ENCODE measurements at regions not wholly inside any gene's neighbourhood (a gene's known extent, or its start where the extent isn't known, plus 50 kb on each side); places are given as distances from the start of the nearest gene placed in this dataset.

- no peaks in the 10 kb centered on the region for H3K27me3 Mint-ChIP-seq (ENCODE audit: low read depth)
- ChIA-PET POLR2A (no interaction called here), CTCF (no interaction called here)
- no peak overlapping the region for H3K4me3 Mint-ChIP-seq
- no peak for DNase-seq
- no peaks in the 10 kb centered on the region for H3K36me3 Mint-ChIP-seq (ENCODE audit: low read depth)
- no peaks in the 10 kb centered on the region for H3K4me1 Mint-ChIP-seq (ENCODE audit: low read depth)
- no peak for ATAC-seq
- H3K9me3 Mint-ChIP-seq (ENCODE audit: insufficient read depth), result no peaks in the 10 kb centered on the region
- H3K27ac Mint-ChIP-seq, result no peak overlapping the region
Observed at GRCh38 chrX:146173742-146174141, 356.1 kb downstream of the SLITRK2 start.

GRCh38 chrX:146181858-146182257, 364.2 kb downstream of the SLITRK2 start:
- Mint-ChIP-seq H3K27ac (no peak overlapping the region), H3K4me3 (no peak overlapping the region), H3K36me3 (ENCODE audit: low read depth) (no peaks in the 10 kb centered on the region), H3K27me3 (ENCODE audit: low read depth) (no peaks in the 10 kb centered on the region), H3K9me3 (ENCODE audit: insufficient read depth) (no peaks in the 10 kb centered on the region), H3K4me1 (ENCODE audit: low read depth) (no peaks in the 10 kb centered on the region)
- ATAC-seq, result no peak
- CTCF ChIA-PET, result no interaction called here
- DNase-seq, result no peak
- POLR2A ChIA-PET, result no interaction called here

- H3K27ac Mint-ChIP-seq, result no peak overlapping the region
- H3K4me1 Mint-ChIP-seq (ENCODE audit: low read depth), result no peaks in the 10 kb centered on the region
- H3K36me3 Mint-ChIP-seq (ENCODE audit: low read depth), result no peaks in the 10 kb centered on the region
- ATAC-seq (no peak), DNase-seq (no peak)
- H3K27me3 Mint-ChIP-seq (ENCODE audit: low read depth), result no peaks in the 10 kb centered on the region
- no peak overlapping the region for H3K4me3 Mint-ChIP-seq
- no peaks in the 10 kb centered on the region for H3K9me3 Mint-ChIP-seq (ENCODE audit: insufficient read depth)
- POLR2A ChIA-PET, result no interaction called here
- CTCF ChIA-PET, result no interaction called here
Observed at GRCh38 chrX:146186540-146186939, 368.9 kb downstream of the SLITRK2 start.

GRCh38 chrX:146189371-146189770, 371.7 kb downstream of the SLITRK2 start:
- no peak overlapping the region for H3K4me3 Mint-ChIP-seq
- DNase-seq, result no peak
- H3K9me3 Mint-ChIP-seq (ENCODE audit: insufficient read depth), result no peaks in the 10 kb centered on the region
- H3K4me1 Mint-ChIP-seq (ENCODE audit: low read depth), result no peaks in the 10 kb centered on the region
- POLR2A ChIA-PET, result no interaction called here
- H3K36me3 Mint-ChIP-seq (ENCODE audit: low read depth), result no peaks in the 10 kb centered on the region
- no peak overlapping the region for H3K27ac Mint-ChIP-seq
- no peak for ATAC-seq
- CTCF ChIA-PET, result no interaction called here
- H3K27me3 Mint-ChIP-seq (ENCODE audit: low read depth), result no peaks in the 10 kb centered on the region

- no peak for DNase-seq
- no peak for ATAC-seq
- Mint-ChIP-seq H3K4me3 (no peak overlapping the region), H3K36me3 (ENCODE audit: low read depth) (no peaks in the 10 kb centered on the region), H3K9me3 (ENCODE audit: insufficient read depth) (no peaks in the 10 kb centered on the region), H3K4me1 (ENCODE audit: low read depth) (no peaks in the 10 kb centered on the region), H3K27ac (no peak overlapping the region), H3K27me3 (ENCODE audit: low read depth) (no peaks in the 10 kb centered on the region)
- ChIA-PET POLR2A (no interaction called here), CTCF (no interaction called here)
Observed at GRCh38 chrX:146208821-146209220, 391.2 kb downstream of the SLITRK2 start.

- Mint-ChIP-seq H3K4me1 (ENCODE audit: low read depth) (no peaks in the 10 kb centered on the region), H3K27me3 (ENCODE audit: low read depth) (no peaks in the 10 kb centered on the region), H3K9me3 (ENCODE audit: insufficient read depth) (no peaks in the 10 kb centered on the region), H3K36me3 (ENCODE audit: low read depth) (no peaks in the 10 kb centered on the region), H3K4me3 (no peak overlapping the region), H3K27ac (no peak overlapping the region)
- no peak for DNase-seq
- no peak for ATAC-seq
- ChIA-PET POLR2A (no interaction called here), CTCF (no interaction called here)
Observed at GRCh38 chrX:146224442-146224841, 406.8 kb downstream of the SLITRK2 start.

GRCh38 chrX:146238173-146238572, 420.5 kb downstream of the SLITRK2 start:
- ChIA-PET POLR2A (no interaction called here), CTCF (no interaction called here)
- Mint-ChIP-seq H3K27ac (no peak overlapping the region), H3K36me3 (ENCODE audit: low read depth) (no peaks in the 10 kb centered on the region), H3K9me3 (ENCODE audit: insufficient read depth) (no peaks in the 10 kb centered on the region), H3K27me3 (ENCODE audit: low read depth) (no peaks in the 10 kb centered on the region), H3K4me3 (no peak overlapping the region), H3K4me1 (ENCODE audit: low read depth) (no peaks in the 10 kb centered on the region)
- ATAC-seq (no peak), DNase-seq (no peak)

- ATAC-seq (no peak), DNase-seq (no peak)
- Mint-ChIP-seq H3K36me3 (ENCODE audit: low read depth) (no peaks in the 10 kb centered on the region), H3K9me3 (ENCODE audit: insufficient read depth) (peaks cover 4% of the 10 kb centered on the region), H3K27me3 (ENCODE audit: low read depth) (no peaks in the 10 kb centered on the region), H3K4me1 (ENCODE audit: low read depth) (no peaks in the 10 kb centered on the region), H3K4me3 (no peak overlapping the region), H3K27ac (no peak overlapping the region)
- POLR2A ChIA-PET, result no interaction called here
- CTCF ChIA-PET, result no interaction called here
Observed at GRCh38 chrX:146241902-146242301, 424.3 kb downstream of the SLITRK2 start.

GRCh38 chrX:146243041-146243440, 425.4 kb downstream of the SLITRK2 start:
- H3K4me1 Mint-ChIP-seq (ENCODE audit: low read depth), result no peaks in the 10 kb centered on the region
- ChIA-PET POLR2A (no interaction called here), CTCF (no interaction called here)
- peaks cover 4% of the 10 kb centered on the region for H3K9me3 Mint-ChIP-seq (ENCODE audit: insufficient read depth)
- no peak overlapping the region for H3K4me3 Mint-ChIP-seq
- H3K36me3 Mint-ChIP-seq (ENCODE audit: low read depth), result no peaks in the 10 kb centered on the region
- ATAC-seq, result no peak
- no peaks in the 10 kb centered on the region for H3K27me3 Mint-ChIP-seq (ENCODE audit: low read depth)
- no peak overlapping the region for H3K27ac Mint-ChIP-seq
- DNase-seq, result no peak

- Mint-ChIP-seq H3K27ac (no peak overlapping the region), H3K4me1 (ENCODE audit: low read depth) (no peaks in the 10 kb centered on the region), H3K9me3 (ENCODE audit: insufficient read depth) (no peaks in the 10 kb centered on the region), H3K27me3 (ENCODE audit: low read depth) (no peaks in the 10 kb centered on the region), H3K4me3 (no peak overlapping the region), H3K36me3 (ENCODE audit: low read depth) (no peaks in the 10 kb centered on the region)
- DNase-seq (no peak), ATAC-seq (no peak)
- ChIA-PET POLR2A (no interaction called here), CTCF (no interaction called here)
Observed at GRCh38 chrX:146259207-146259606, 441.6 kb downstream of the SLITRK2 start.

GRCh38 chrX:146264763-146265375, 447.2 kb downstream of the SLITRK2 start:
- H3K36me3 Mint-ChIP-seq (ENCODE audit: low read depth), result no peaks in the 10 kb centered on the region
- H3K27ac Mint-ChIP-seq, result no peak overlapping the region
- no peaks in the 10 kb centered on the region for H3K27me3 Mint-ChIP-seq (ENCODE audit: low read depth)
- POLR2A ChIA-PET, result no interaction called here
- ATAC-seq, result no peak
- no peak for DNase-seq
- no peaks in the 10 kb centered on the region for H3K9me3 Mint-ChIP-seq (ENCODE audit: insufficient read depth)
- H3K4me1 Mint-ChIP-seq (ENCODE audit: low read depth), result no peaks in the 10 kb centered on the region
- CTCF ChIA-PET, result no interaction called here
- H3K4me3 Mint-ChIP-seq, result no peak overlapping the region

GRCh38 chrX:146278381-146278780, 460.8 kb downstream of the SLITRK2 start:
- Mint-ChIP-seq H3K4me3 (no peak overlapping the region), H3K9me3 (ENCODE audit: insufficient read depth) (peaks cover 9% of the 10 kb centered on the region), H3K27ac (no peak overlapping the region), H3K27me3 (ENCODE audit: low read depth) (no peaks in the 10 kb centered on the region), H3K4me1 (ENCODE audit: low read depth) (no peaks in the 10 kb centered on the region), H3K36me3 (ENCODE audit: low read depth) (no peaks in the 10 kb centered on the region)
- ATAC-seq, result no peak
- ChIA-PET POLR2A (no interaction called here), CTCF (no interaction called here)
- no peak for DNase-seq

Data from activated CD8-positive, alpha-beta T cell treated with anti-CD3 and anti-CD28 coated beads, Interleukin-2, amount 10 ng/mL, durations not matched to agents 7 days and 5 days (primary cell).